ENCODE measurements at regions not wholly inside any gene's neighbourhood (a gene's known extent, or its start where the extent isn't known, plus 50 kb on each side); places are given as distances from the start of the nearest gene placed in this dataset.
"Not testable (repeated sequence)": the region's sequence is repeated elsewhere in the genome, so short reads cannot be mapped to it uniquely, and the experiment has no call there.

- DNase-seq (ENCODE audit: low read depth in 3 of 3, low spot score in 1 of 3), result not testable (repeated sequence)
Measured at GRCh38 chr5:2070787-2071186, 188.1 kb upstream of the IRX4 start.

- no peak for DNase-seq (ENCODE audit: low read depth in 3 of 3, low spot score in 1 of 3)
Measured at GRCh38 chr5:2068531-2068930, 185.8 kb upstream of the IRX4 start.

- DNase-seq (ENCODE audit: low read depth in 3 of 3, low spot score in 1 of 3), result no peak
Measured at GRCh38 chr5:2066373-2066772, 183.6 kb upstream of the IRX4 start.

GRCh38 chr5:2063380-2063779 is 180.7 kb upstream of the IRX4 start:
- DNase-seq (ENCODE audit: low read depth in 3 of 3, low spot score in 1 of 3), result not testable (repeated sequence)

- DNase-seq (ENCODE audit: low read depth in 3 of 3, low spot score in 1 of 3), result no peak
Measured at GRCh38 chr5:2052687-2053086, 170.0 kb upstream of the IRX4 start.

- no peak for DNase-seq (ENCODE audit: low read depth in 3 of 3, low spot score in 1 of 3)
Measured at GRCh38 chr5:2049876-2050275, 167.2 kb upstream of the IRX4 start.

GRCh38 chr5:2048664-2049063 is 165.9 kb upstream of the IRX4 start:
- no peak for DNase-seq (ENCODE audit: low read depth in 3 of 3, low spot score in 1 of 3)

- DNase-seq (ENCODE audit: low read depth in 3 of 3, low spot score in 1 of 3), result no peak
Measured at GRCh38 chr5:2047341-2047927, 164.7 kb upstream of the IRX4 start.

GRCh38 chr5:2044041-2044440 is 161.3 kb upstream of the IRX4 start:
- DNase-seq (ENCODE audit: low read depth in 3 of 3, low spot score in 1 of 3), result no peak

- DNase-seq (ENCODE audit: low read depth in 3 of 3, low spot score in 1 of 3), result no peak
Measured at GRCh38 chr5:2039180-2039531, 156.4 kb upstream of the IRX4 start.

GRCh38 chr5:2038321-2039179 is 155.8 kb upstream of the IRX4 start:
- DNase-seq (ENCODE audit: low read depth in 3 of 3, low spot score in 1 of 3), result peak in 2 of 3 donors; percentile 19 to 54

- DNase-seq (ENCODE audit: low read depth in 3 of 3, low spot score in 1 of 3), result no peak
Measured at GRCh38 chr5:2036885-2037284, 154.2 kb upstream of the IRX4 start.

- no peak for DNase-seq (ENCODE audit: low read depth in 3 of 3, low spot score in 1 of 3)
Measured at GRCh38 chr5:2032432-2032831, 149.7 kb upstream of the IRX4 start.

GRCh38 chr5:2031581-2031980 is 148.9 kb upstream of the IRX4 start:
- no peak for DNase-seq (ENCODE audit: low read depth in 3 of 3, low spot score in 1 of 3)

- DNase-seq (ENCODE audit: low read depth in 3 of 3, low spot score in 1 of 3), result no peak
Measured at GRCh38 chr5:2030131-2030530, 147.4 kb upstream of the IRX4 start.

- no peak for DNase-seq (ENCODE audit: low read depth in 3 of 3, low spot score in 1 of 3)
Measured at GRCh38 chr5:2029206-2029605, 146.5 kb upstream of the IRX4 start.

GRCh38 chr5:2027790-2028189 is 145.1 kb upstream of the IRX4 start:
- no peak for DNase-seq (ENCODE audit: low read depth in 3 of 3, low spot score in 1 of 3)

GRCh38 chr5:2024986-2025721 is 142.4 kb upstream of the IRX4 start:
- DNase-seq (ENCODE audit: low read depth in 3 of 3, low spot score in 1 of 3), result no peak

- DNase-seq (ENCODE audit: low read depth in 3 of 3, low spot score in 1 of 3), result no peak
Measured at GRCh38 chr5:2023196-2023595, 140.5 kb upstream of the IRX4 start.

- no peak for DNase-seq (ENCODE audit: low read depth in 3 of 3, low spot score in 1 of 3)
Measured at GRCh38 chr5:2022436-2022835, 139.7 kb upstream of the IRX4 start.

GRCh38 chr5:2021484-2022176 is 138.9 kb upstream of the IRX4 start:
- DNase-seq (ENCODE audit: low read depth in 3 of 3, low spot score in 1 of 3), result no peak

GRCh38 chr5:2020730-2021129 is 138.0 kb upstream of the IRX4 start:
- no peak for DNase-seq (ENCODE audit: low read depth in 3 of 3, low spot score in 1 of 3)

All from stimulated activated CD4-positive, alpha-beta T cell treated with anti-CD3 and anti-CD28 coated beads, TNF-alpha, amount 100 ng/mL, for 1 hour (primary cell).